ENCODE measurements at regions not wholly inside any gene's neighbourhood (a gene's known extent, or its start where the extent isn't known, plus 50 kb on each side); places are given as distances from the start of the nearest gene placed in this dataset.

DNA sequence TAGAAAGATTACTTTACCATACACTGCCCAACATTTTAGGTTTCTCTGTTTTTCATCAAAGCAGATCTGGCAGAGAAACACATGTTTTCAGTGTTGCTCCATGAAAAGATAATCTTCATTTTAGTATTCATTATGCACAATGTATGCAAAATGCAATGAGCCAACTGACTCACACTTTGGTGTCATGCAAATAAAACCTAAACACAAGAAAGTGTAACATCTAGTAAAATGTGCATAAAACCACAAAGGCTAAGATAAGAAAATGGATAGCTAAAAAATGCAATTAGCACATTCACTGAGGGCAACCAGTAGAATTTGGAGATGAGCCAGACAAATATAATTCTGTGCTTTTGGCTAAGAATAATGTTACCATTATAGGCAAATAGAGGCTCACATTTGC is 203.5 kb upstream of the UBE2E3 start:
- TF ChIP-seq TAF1 (IDR thresholded peaks at IDR 0.05; ENCODE audit: low read depth, low read length) = no peak
- TF ChIP-seq POLR2A (IDR thresholded peaks at IDR 0.05; ENCODE audit: low read depth, low read length) = no peak
- no peak for TF ChIP-seq SPI1 (IDR thresholded peaks at IDR 0.05; ENCODE audit: low read depth, low read length)
- TF ChIP-seq POLR2AphosphoS5 (IDR thresholded peaks at IDR 0.05; ENCODE audit: low read depth, low read length) = no peak
- no peak for TF ChIP-seq PAX5 (IDR thresholded peaks at IDR 0.05; ENCODE audit: insufficient read depth, low read length, severe bottlenecking)
- TF ChIP-seq POU2F2 (IDR thresholded peaks at IDR 0.05; ENCODE audit: low read depth, low read length) = no peak
